ENCODE measurements at regions not wholly inside any gene's neighbourhood (a gene's known extent, or its start where the extent isn't known, plus 50 kb on each side); places are given as distances from the start of the nearest gene placed in this dataset.
A peak's percentile ranks its signal among the peaks of the same experiment; 100 is the strongest.

DNA sequence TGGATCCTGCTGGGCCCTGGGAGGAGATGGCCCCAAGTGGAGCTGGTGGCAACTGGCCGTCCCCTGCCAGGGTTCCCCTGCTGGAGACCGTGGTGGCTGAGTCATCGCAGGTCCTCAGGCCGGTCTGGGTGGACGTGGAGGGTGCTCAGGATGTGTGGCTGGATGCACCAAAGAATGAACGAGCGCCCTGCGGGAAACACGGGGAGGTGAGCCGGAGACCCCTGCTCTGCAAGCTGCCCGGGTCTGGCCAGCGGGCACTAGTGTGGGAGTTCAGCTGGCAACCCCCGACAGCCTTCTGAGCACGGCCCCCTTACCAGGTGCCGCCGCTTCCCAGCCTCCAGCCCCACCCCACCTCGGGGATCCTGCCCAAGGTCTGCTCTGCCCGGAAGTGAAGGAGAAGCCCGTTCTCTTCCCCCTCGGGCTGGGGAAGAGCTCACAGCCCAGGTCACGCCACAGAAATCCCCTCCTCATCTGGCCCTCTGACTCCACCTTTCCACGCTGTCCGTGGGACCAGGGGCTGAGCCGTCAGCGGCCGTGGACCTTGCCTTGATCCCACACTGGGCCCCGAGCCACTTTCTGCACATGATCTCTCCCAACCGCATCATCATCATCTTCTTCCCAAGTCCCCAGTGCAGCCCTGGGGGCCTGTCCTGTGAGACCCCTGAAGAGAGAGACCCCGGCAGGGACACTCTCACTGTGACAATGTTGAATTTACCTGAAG lies 165.5 kb downstream of the KIF26A start:
- H3K36me3 Mint-ChIP-seq: peaks cover 11% of the 10 kb centered on the region
- H3K9me3 Mint-ChIP-seq: peaks cover 11% of the 10 kb centered on the region
- DNase-seq (ENCODE audit: low spot score): no peak
- H3K27me3 Mint-ChIP-seq (ENCODE audit: low read depth): peaks cover 4% of the 10 kb centered on the region; the same call in 1 of the 2 replicates
- POLR2A ChIA-PET: no interaction called here
- ATAC-seq: no peak
- TF ChIP-seq ELF4 (CRISPR knock-in tag; IDR thresholded peaks at IDR 0.05; ENCODE audit: low read depth) (no peak), ATF2 (CRISPR knock-in tag; IDR thresholded peaks at IDR 0.05; ENCODE audit: borderline replicate concordance, low read depth) (no peak), ZNF317 (CRISPR knock-in tag; IDR thresholded peaks at IDR 0.05; ENCODE audit: borderline replicate concordance, low read depth) (no peak), JUN (CRISPR knock-in tag; IDR thresholded peaks at IDR 0.05) (no peak), MLX (CRISPR knock-in tag; IDR thresholded peaks at IDR 0.05) (no peak), ZBTB21 (CRISPR knock-in tag; IDR thresholded peaks at IDR 0.05; ENCODE audit: borderline replicate concordance) (no peak), FOXP1 (CRISPR knock-in tag; IDR thresholded peaks at IDR 0.05; ENCODE audit: borderline replicate concordance) (no peak)
- TF ChIP-seq, protein P1, sequence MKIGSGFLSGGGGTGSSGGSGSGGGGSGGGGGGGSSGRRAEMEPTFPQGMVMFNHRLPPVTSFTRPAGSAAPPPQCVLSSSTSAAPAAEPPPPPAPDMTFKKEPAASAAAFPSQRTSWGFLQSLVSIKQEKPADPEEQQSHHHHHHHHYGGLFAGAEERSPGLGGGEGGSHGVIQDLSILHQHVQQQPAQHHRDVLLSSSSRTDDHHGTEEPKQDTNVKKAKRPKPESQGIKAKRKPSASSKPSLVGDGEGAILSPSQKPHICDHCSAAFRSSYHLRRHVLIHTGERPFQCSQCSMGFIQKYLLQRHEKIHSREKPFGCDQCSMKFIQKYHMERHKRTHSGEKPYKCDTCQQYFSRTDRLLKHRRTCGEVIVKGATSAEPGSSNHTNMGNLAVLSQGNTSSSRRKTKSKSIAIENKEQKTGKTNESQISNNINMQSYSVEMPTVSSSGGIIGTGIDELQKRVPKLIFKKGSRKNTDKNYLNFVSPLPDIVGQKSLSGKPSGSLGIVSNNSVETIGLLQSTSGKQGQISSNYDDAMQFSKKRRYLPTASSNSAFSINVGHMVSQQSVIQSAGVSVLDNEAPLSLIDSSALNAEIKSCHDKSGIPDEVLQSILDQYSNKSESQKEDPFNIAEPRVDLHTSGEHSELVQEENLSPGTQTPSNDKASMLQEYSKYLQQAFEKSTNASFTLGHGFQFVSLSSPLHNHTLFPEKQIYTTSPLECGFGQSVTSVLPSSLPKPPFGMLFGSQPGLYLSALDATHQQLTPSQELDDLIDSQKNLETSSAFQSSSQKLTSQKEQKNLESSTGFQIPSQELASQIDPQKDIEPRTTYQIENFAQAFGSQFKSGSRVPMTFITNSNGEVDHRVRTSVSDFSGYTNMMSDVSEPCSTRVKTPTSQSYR (CRISPR knock-in tag; IDR thresholded peaks at IDR 0.05): no peak
- TF ChIP-seq, protein P2, sequence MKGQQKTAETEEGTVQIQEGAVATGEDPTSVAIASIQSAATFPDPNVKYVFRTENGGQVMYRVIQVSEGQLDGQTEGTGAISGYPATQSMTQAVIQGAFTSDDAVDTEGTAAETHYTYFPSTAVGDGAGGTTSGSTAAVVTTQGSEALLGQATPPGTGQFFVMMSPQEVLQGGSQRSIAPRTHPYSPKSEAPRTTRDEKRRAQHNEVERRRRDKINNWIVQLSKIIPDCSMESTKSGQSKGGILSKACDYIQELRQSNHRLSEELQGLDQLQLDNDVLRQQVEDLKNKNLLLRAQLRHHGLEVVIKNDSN (CRISPR knock-in tag; IDR thresholded peaks at IDR 0.05): no peak
- peak overlapping the region; percentile 42; the same call in 1 of the 2 replicates for H3K27ac Mint-ChIP-seq
- H3K4me1 Mint-ChIP-seq: no peaks in the 10 kb centered on the region
- CTCF ChIA-PET: interaction anchor here (1.0 kb wide), 1 partner anchor 206 kb away, joined by 3 read pairs; no protein-coding TSS in a partner anchor
- H3K4me3 Mint-ChIP-seq: no peak overlapping the region

- no peak for ATAC-seq
- Mint-ChIP-seq H3K4me1 (no peaks in the 10 kb centered on the region), H3K36me3 (peaks cover 11% of the 10 kb centered on the region), H3K27ac (peak overlapping the region; percentile 78), H3K9me3 (peaks cover 11% of the 10 kb centered on the region), H3K27me3 (ENCODE audit: low read depth) (peaks cover 4% of the 10 kb centered on the region; the same call in 1 of the 2 replicates), H3K4me3 (no peak overlapping the region)
- CTCF ChIA-PET: interaction anchor here (1.0 to 1.8 kb wide), 2 partner anchors 38 to 205 kb away, joined by 3 to 6 read pairs; no protein-coding TSS in a partner anchor
- DNase-seq (ENCODE audit: low spot score): no peak
- POLR2A ChIA-PET: no interaction called here
- TF ChIP-seq ZNF512 (CRISPR knock-in tag; IDR thresholded peaks at IDR 0.05; ENCODE audit: borderline replicate concordance) (no peak), MYBL2 (CRISPR knock-in tag; IDR thresholded peaks at IDR 0.05) (no peak), TEAD4 (CRISPR knock-in tag; IDR thresholded peaks at IDR 0.05) (no peak), NFYB (CRISPR knock-in tag; conservative IDR thresholded peaks at IDR 0.05; ENCODE audit: low read depth) (no peak), NR2C2 (CRISPR knock-in tag; IDR thresholded peaks at IDR 0.05) (no peak), RELA (CRISPR knock-in tag; IDR thresholded peaks at IDR 0.05; ENCODE audit: borderline replicate concordance) (no peak), ELF4 (CRISPR knock-in tag; IDR thresholded peaks at IDR 0.05; ENCODE audit: low read depth) (no peak), ZBTB43 (CRISPR knock-in tag; IDR thresholded peaks at IDR 0.05) (no peak)
- TF ChIP-seq, protein P3, sequence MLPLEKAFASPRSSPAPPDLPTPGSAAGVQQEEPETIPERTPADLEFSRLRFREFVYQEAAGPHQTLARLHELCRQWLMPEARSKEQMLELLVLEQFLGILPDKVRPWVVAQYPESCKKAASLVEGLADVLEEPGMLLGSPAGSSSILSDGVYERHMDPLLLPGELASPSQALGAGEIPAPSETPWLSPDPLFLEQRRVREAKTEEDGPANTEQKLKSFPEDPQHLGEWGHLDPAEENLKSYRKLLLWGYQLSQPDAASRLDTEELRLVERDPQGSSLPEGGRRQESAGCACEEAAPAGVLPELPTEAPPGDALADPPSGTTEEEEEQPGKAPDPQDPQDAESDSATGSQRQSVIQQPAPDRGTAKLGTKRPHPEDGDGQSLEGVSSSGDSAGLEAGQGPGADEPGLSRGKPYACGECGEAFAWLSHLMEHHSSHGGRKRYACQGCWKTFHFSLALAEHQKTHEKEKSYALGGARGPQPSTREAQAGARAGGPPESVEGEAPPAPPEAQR (CRISPR knock-in tag; IDR thresholded peaks at IDR 0.05): no peak
- TF ChIP-seq, protein P1 (CRISPR knock-in tag; IDR thresholded peaks at IDR 0.05): no peak
Observed at GRCh38 chr14:104304451-104305351, 166.3 kb downstream of the KIF26A start.

All from WTC11 (cell line).